H1 (cell line): ENCODE measurements at regions not wholly inside any gene's neighbourhood (a gene's known extent, or its start where the extent isn't known, plus 50 kb on each side); places are given as distances from the start of the nearest gene placed in this dataset.

Source experiments
- EGR1 ChIP-seq: IDR thresholded peaks from 2 replicates; pipeline ENCODE4 v1.6.1; 2011; ENCODE audit warnings: low read depth, low read length, borderline replicate concordance
- JUND ChIP-seq: IDR thresholded peaks from 2 replicates; pipeline ENCODE4 v1.6.1; 2011; ENCODE audit warnings: mild to moderate bottlenecking, improper control_type of control experiment, low read length
- PHF8 ChIP-seq: fragments of 200-600 bp; sonication (generic); conservative IDR thresholded peaks from 2 replicates; pipeline ENCODE4 v1.7.1; 2012; ENCODE audit warnings: low read depth, mild to moderate bottlenecking, inconsistent platforms, low read length, moderate library complexity
- POLR2AphosphoS5 ChIP-seq: IDR thresholded peaks from 2 replicates; pipeline ENCODE4 v1.6.1; 2011; ENCODE audit warnings: low read depth, low read length
- RFX5 ChIP-seq: IDR thresholded peaks from 2 replicates; pipeline ENCODE4 v1.6.1; 2011; ENCODE audit warnings: low read depth, low read length, improper control_type of control experiment, borderline replicate concordance
- YY1 ChIP-seq: IDR thresholded peaks from 2 replicates; pipeline ENCODE4 v1.6.1; 2011; ENCODE audit warnings: low read depth, mild to moderate bottlenecking, low read length
- TF ChIP-seq, protein P1 (sequence below), 3 experiments: IDR thresholded peaks; 1 replicate in 2 of 3; 2 replicates in 1 of 3; pipeline versions ENCODE4 v1.5.1 to v1.6.1; 2011; ENCODE audit warnings: low read length in 3 of 3, mild to moderate bottlenecking in 3 of 3, inconsistent platforms in 2 of 3, low read depth in 1 of 3, moderate library complexity in 1 of 3; ENCODE audit not compliant: insufficient read depth in 1 of 3; ENCODE audit errors: control extremely low read depth in 1 of 3

DNA sequence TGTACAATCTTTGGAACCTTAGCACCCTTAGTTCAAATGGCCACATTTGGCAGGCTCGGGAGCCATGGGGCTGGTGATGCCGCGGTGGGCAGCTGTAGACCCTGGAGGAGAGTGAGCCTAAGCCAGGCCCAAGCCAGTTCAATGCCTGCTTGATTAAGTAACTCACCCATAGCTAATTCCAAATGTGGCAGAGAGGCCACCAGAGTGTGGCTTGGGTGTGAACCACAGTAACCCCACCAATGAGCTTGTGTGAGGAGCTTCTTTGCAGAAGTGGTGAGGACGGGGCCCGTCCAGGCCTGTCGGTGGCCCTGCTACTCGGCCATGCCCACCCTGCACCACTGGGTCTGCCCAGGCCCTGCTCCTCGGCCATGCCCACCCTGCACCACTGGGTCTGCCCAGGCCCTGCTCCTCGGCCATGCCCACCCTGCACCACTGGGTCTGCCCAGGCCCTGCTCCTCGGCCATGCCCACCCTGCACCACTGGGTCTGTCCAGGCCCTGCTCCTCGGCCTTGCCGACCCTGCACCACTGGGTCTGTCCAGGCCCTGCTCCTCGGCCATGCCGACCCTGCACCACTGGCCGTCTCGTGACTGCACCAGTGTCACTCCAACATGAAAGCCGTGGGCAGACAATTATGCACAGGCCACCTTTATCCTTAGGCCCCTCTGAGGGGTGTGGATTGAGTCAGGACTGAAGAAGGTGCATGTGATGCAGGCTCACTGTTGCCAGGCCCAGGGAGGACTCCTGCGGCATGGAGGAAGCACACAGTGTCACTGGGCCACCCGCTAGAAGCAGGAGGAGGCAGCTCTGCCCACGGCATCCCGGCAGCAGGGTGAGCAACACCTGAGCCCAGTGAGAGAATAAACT, 75.4 kb downstream of the MRPL36 start:
- TF ChIP-seq YY1 (no peak), RFX5 (no peak), PHF8 (no peak), POLR2AphosphoS5 (no peak), EGR1 (no peak), JUND (no peak)
- TF ChIP-seq, protein P1, sequence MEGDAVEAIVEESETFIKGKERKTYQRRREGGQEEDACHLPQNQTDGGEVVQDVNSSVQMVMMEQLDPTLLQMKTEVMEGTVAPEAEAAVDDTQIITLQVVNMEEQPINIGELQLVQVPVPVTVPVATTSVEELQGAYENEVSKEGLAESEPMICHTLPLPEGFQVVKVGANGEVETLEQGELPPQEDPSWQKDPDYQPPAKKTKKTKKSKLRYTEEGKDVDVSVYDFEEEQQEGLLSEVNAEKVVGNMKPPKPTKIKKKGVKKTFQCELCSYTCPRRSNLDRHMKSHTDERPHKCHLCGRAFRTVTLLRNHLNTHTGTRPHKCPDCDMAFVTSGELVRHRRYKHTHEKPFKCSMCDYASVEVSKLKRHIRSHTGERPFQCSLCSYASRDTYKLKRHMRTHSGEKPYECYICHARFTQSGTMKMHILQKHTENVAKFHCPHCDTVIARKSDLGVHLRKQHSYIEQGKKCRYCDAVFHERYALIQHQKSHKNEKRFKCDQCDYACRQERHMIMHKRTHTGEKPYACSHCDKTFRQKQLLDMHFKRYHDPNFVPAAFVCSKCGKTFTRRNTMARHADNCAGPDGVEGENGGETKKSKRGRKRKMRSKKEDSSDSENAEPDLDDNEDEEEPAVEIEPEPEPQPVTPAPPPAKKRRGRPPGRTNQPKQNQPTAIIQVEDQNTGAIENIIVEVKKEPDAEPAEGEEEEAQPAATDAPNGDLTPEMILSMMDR (IDR thresholded peaks at IDR 0.05; ENCODE audit: control extremely low read depth in 1 of 3, insufficient read depth in 1 of 3, low read depth in 1 of 3, low read length in 3 of 3) = no peak
